ENCODE measurements at regions not wholly inside any gene's neighbourhood (a gene's known extent, or its start where the extent isn't known, plus 50 kb on each side); places are given as distances from the start of the nearest gene placed in this dataset.

DNA sequence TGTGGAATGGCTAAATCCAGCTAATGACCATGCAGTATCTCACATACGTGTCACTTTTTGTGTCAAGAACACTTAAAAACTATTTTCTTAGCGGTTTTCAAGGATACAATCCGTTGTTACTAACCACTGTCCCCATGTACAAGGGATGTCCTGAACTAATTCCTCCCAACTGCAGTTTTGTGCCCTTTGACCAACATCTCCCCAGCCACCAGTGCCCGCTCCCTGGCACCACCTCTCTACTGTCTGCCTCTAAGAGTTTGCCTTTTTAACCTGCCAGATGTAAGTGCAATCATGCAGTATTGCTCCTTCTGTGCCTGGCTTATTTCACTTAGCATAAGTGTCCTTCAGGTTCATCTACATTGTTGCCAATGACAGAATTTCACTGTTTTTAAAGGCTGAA lies 315.7 kb downstream of the TMEM121 start:
- DNase-seq (ENCODE audit: low read depth in 2 of 2), result no peak

DNA sequence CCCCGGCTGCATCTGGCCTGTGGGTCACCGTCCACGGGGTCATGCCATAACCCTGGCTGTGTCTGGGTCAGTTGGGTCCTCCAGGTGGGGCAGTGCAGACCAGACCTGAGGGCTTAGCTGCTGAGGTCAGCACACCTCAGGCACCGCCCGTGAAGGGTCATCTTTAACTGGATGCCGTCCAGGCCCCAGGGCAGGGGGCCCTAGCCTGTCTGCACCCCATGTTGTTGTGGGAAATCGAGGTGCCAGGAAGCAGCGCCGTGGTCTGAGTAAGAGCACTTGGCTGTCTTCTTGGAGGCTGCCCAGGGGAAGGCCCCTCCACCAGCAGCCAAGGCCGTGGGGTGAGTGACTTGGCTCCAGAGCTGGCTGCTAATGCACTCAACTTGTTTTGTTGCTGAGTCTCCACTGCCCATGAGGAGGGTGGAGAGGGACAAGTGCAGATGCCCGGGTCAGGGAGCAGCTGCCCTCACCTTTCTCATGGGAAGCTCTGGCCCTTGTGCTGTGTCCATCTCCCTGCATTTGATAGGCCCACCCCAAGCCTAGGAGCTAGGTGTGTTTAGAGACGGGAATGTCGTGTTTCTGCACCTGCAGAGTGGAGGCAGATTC lies 317.2 kb downstream of the TMEM121 start:
- DNase-seq (ENCODE audit: low read depth in 2 of 2), result no peak

DNA sequence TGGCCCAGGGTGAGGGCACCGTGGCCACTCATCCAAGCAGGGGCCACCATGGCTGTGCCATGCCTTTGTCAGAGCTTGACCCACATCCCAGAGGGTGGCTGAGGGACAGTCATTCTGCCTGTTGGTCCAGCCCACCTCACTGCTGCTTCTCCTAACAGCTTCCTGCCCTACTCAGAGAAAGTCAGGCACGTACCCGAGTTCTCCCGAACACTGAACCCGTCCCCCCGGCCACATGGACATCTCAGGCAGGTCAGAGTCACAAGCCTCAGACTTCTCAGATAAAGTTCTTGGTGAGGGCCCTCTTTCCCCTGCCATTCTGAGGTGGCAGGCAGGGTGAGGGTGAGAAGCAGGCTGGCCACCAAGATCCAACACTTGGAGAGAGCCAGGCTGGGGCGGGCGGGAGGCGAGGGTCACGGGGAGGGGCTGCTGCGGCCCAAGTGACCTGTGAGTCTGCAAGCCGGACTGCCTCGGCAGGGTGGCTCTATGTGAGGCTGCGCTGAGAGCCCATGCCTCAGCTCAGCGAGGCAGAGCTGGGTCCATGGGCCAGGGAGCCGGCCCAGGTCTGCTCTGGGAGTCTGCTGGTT lies 317.8 kb downstream of the TMEM121 start:
- no peak for DNase-seq (ENCODE audit: low read depth in 2 of 2)

DNA sequence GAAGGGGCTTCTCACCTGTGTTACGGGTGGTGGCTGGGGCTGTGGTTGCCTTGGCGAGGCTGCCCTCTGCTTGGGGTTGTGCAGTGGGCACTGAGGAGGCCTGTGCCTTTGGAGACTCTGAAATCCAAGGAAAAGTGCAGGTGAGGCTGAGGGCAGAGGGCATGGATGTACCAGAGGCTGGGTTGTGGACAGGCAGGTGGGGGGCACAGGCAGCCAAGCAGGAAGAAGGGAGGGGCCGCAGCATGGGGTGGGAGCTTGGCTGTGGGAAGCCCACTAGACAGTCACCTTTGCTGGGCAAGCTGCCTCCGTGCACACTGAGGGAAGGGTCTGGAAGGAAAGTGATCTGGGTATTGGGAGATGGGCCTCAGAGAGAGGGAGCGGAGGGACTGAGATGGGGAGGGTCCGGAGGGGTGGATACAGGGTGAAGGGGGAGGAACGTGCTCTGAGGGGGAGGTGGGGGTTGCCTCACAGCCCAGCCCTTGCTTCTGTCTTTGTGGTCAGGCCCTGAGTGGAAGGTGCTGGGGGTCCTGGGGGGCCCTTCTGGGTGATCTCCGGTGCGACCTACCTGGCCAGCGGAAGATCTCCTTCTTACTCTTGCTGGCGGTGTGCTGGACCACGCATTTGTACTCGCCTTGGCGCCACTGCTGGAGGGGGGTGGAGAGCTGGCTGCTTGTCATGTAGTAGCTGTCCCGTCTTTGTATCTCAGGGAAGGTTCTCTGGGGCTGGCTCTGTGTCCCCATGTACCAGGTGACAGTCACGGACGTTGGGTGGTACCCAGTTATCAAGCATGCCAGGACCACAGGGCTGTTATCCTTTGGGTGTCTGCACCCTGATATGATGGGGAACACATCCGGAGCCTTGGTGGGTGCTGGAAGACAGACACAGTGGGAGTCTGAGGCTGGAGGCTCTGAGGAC lies 318.7 kb downstream of the TMEM121 start:
- DNase-seq (ENCODE audit: low read depth in 2 of 2), result no peak

DNA sequence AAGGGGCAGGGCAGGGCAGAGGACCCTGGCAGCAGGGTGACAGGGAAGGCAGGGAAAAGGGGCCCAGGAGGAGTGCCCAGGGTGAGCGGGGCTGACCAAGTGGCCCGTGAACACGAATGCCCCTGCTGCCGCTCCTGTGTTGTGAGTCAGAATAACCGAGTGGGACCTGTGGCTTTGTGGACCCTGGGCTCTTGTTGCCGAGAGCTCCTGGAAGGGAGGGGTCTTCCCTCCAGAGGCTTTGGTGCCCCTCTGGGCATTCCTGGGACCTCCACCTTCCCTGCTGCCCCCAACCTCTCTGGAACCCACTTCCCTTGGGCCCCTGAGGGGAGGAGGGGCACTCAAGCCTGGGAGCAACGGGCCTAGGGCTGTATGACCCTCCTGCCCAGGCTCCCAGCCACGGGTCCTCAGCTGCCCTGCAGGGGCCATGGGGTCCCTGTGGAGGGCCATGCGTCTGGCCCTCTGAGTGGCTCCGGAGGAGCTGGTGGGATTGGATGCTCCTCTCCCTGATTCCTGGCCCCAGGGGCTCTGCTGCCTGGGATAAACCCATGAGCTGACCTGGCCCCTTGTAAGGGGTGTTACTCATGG lies 319.4 kb downstream of the TMEM121 start:
- no peak for DNase-seq (ENCODE audit: low read depth in 2 of 2)

DNA sequence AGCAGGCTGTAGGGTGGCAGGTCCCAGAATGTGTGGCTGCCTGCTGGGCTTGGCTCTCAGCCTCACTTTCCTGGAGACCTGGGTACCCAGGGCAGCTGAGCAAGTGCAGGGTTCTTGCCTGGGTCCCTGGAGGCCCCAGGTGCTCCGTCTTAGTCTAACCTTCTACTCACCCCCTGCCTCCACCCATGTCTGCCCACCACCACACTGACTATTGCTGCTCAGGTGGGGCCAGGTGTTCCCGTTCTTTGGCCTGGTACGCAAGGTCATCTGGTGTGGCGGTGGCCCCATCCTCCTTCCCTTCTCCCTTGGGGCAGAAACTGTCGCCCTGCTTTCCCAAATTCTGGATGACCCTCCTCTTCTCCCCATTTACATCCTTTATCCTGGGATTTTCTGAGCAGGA lies 319.9 kb downstream of the TMEM121 start:
- DNase-seq (ENCODE audit: low read depth in 2 of 2), result no peak

DNA sequence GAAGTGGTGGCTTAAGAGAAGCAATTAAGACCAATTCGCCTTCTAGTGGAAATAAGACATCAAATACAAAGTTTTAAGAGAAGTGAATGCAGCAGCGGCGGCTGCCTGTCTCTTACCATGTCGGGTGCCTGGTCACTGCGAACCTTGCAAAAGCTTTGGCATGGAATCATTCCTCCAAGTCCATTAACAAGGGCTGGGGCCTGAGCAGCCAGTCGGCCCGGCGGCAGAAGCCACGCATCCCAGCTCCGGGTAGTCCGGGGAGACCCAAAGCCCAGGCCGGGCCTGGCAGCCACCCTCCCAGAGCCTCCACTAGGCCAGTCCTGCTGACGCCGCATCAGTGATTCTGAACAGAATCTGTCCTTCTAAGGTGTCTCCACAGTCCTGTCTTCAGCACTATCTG lies 321.0 kb downstream of the TMEM121 start:
- DNase-seq (ENCODE audit: low read depth in 2 of 2), result no peak

DNA sequence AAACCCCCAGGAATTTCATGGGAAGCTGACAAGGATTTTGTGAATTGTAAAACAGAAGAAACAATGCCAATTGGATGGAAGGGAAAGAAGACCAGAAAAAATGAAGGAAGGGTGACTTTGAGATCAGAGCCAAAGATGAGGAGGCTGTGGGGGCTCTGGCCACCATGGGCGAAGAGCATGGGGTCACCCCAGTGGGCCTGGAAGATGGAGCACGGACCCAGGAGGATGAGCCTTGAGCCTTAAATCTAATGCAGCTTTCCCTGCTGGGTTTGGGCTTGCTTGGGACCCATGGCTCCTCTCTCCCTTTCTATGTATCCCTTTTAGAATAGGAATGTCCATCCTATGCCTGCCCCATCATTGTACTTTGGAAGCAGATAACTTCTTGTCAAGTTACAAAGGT lies 322.2 kb downstream of the TMEM121 start:
- no peak for DNase-seq (ENCODE audit: low read depth in 2 of 2)

DNA sequence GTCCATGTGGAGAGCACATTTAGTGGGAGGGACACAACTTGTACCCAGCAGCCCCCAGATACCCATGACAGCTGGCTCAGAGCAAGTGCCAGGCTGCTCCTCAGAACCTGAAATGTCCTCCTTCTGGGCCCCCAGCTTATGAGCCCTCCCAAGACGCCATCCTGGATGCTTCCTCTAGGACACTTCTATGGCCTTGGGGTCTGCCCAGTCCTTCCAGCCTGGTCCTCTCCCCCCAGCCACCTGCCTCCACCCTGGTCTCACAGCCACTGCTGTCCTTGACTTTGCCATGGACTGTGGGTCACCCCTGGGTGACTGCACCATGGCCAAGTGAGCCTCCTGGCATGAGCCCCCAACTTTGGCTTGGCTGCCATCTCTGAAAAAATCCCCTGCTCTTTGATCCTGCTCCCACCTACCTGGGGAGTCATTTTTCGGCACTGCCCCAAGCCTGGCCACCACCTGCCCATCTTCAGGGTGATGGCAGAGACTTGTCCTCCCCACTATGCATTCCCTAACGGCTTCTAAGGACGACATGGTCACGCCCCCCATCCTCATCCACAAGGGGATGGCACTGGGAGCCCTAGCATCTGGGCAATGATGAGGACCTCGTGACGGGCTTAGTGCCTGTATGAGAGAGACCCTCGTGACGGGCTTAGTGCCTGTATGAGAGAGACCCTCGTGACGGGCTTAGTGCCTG lies 323.7 kb downstream of the TMEM121 start:
- no peak for DNase-seq (ENCODE audit: low read depth in 2 of 2)

DNA sequence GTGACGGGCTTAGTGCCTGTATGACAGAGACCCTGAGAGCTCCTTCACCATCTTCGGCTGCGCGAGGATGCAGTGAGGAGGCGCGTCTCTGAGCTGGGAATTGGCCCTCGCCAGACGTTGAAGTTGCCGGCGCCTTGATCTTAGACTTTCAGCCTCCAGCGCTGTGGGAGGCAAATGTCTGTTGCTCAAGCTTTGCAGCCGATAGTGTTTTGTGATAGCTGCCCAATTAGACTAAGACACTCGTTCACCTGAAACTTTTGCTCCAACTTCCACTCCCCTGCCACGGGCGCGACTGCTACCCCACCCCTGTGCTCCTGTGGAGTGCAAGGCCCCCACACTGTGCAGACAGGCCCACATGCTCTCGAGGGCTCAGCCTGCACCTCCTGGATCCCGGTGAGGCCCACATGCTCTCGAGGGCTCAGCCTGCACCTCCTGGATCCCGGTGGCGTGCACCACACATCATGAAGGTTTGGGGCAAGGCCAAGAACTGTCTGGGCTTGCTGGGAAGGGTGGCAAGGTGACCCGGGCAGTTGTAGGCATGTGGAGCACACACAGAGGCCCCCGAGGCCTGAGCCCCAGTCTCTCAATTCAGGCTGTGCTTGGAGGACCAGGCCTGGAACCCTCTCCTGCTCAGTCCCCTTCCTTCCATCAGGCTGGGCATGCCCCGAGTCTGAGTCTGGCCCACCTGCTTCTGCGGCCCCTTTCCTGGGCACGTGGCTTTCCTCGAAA lies 324.6 kb downstream of the TMEM121 start:
- DNase-seq (ENCODE audit: low read depth in 2 of 2), result no peak

DNA sequence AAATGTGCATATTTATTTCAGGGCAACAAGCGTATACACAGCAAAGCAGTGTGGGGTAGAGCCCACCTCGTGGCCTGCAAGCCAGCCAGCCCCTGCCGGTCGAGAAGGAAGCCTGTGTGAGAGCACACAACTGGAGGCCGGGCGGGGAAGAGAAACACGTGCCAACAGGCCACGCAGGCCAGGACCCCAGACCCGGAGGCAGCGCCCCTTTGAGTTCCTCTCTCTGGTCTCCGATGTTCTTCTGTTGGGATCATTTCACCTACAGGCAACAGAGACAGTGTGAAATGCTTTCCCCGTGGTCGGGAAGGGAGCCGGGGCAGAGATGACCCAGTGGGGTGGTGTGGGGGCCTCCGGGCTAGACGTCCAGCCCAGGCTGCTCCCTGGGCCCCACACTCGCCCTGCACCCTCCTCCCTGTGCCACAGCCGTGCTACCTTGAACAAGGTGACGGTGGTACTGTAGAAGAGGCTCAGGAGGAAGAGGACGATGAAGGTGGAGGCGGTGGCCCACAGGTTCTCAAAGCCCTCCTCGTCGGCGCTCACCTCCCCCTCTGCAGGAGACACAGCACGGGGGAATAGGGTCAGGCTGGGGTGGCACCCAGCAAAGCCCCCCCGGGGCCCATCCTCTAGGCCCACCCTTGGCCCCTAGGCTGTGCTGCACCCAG lies 325.5 kb downstream of the TMEM121 start:
- DNase-seq (ENCODE audit: low read depth in 2 of 2), result no peak

DNA sequence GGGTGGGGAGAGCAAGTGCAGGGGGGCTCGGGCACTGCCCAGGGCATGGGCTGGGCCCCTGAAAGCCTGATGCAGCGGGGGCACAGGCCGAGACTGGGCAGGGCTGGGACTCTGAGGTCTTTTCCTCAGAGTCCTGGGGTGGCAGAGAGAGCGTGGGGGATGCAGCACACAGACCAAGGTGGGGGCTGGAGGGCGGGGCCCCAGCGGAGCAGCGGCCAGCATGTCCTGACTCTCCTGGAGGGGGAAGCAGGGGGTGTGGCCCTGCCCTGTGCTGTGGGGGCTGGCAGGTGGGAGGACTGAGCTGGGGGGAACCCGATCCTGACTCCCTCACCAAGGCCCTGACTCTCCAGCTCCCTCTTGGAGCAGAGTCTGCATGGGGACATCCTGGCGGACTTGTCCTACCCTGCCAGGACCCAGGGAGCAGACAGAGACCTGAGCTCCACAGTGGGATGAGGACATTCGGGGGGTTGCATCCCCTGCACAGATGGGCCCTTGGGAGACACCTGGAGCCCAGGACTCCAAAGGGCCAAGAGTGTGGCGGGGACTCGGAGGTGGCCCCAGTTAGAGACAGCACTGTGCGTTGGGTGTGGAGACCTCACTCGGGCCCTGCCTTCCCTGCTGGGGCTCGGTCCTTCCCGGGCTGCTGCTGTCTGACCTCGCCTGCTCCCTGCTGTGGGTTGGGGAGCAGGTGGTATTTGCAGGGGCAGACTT lies 326.1 kb downstream of the TMEM121 start:
- DNase-seq (ENCODE audit: low read depth in 2 of 2), result no peak

DNA sequence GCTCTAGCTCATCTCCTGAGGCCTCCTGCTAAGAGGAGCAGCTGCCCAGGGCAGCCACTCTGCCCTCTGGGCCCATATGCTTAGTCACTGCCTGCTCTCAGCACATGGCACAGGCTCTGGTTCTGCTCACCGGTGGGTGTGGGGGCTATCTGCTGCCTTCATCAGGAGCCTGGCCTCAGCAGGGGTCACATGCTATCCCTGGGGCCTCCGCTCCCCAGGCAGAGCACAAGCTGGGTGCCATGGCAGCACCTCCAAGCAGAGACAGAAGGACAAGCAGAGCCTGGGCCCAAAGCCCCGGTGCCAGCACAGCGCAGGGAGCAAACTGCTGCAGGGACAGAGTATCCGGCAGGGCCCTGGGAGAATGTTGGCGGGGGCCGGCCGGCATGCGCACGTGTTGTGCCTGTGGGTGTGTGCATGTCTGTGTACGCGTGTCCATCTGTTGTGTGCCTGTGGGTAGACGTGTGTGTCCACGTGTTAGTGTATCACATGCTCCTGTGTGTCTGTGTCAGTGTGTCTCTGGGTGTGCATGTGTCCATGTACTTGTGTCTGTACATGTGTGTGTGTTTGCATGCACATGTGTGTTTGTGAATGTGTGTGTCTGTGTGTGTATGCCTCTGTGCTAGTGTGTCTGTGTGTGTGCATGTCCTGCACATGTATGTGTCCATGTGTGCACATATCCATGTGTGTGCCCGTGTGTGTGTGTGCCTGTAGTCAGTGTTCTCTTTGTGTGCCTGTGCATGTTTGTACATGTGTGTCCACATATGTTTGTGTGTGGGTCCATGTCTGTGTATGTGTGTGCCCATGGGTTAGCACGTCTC lies 326.9 kb downstream of the TMEM121 start:
- no peak for DNase-seq (ENCODE audit: low read depth in 2 of 2)

DNA sequence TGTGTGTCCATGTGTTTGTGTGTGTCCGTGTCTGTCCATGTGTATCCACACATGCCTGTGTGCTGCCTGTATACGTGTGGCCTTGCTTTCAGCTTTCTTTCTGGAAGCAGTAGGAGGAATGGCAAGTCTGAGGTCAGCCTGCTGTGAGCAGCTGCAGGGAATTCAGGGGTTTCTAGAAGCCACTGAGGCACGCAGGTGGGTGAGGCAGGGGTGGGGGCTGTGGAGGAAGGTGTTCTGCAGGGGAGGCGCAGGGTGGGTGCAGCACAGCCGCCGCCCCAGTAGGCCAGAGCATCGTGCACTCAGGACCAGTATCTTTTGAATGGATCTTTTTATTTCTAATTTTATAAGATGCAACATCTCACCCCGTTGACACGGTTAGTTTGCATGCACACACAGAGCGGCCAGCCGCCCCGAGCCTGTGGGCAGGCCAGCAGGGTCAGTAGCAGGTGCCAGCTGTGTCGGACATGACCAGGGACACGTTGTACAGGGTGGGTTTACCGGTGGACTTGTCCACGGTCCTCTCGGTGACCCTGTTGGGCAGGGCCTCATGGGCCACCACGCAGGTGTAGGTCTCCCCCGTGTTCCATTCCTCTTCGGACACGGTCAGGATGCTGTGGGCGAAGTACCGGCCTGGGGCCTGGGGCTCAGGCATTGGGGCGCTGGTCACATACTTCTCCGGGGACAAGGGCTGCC lies 327.7 kb downstream of the TMEM121 start:
- DNase-seq (ENCODE audit: low read depth in 2 of 2), result no peak

DNA sequence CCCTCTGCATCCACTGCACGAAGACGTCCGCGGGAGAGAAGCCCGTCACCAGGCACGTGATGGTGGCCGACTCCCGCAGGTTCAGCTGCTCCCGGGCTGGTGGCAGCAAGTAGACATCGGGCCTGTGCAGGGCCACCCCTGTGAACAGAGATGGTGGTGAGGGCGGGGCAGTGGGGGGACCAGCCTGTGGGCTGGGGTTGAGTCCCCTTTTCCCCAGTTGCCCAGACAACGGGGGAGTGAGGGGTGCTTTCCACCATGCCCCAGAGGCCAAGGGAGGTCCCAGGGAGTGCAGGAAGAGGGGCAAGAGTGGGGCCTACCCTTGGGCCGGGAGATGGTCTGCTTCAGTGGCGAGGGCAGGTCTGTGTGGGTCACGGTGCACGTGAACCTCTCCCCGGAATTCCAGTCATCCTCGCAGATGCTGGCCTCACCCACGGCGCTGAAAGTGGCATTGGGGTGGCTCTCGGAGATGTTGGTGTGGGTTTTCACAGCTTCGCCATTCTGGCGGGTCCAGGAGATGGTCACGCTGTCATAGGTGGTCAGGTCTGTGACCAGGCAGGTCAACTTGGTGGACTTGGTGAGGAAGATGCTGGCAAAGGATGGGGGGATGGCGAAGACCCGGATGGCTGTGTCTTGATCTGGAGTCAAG lies 328.3 kb downstream of the TMEM121 start:
- DNase-seq (ENCODE audit: low read depth in 2 of 2), result no peak

DNA sequence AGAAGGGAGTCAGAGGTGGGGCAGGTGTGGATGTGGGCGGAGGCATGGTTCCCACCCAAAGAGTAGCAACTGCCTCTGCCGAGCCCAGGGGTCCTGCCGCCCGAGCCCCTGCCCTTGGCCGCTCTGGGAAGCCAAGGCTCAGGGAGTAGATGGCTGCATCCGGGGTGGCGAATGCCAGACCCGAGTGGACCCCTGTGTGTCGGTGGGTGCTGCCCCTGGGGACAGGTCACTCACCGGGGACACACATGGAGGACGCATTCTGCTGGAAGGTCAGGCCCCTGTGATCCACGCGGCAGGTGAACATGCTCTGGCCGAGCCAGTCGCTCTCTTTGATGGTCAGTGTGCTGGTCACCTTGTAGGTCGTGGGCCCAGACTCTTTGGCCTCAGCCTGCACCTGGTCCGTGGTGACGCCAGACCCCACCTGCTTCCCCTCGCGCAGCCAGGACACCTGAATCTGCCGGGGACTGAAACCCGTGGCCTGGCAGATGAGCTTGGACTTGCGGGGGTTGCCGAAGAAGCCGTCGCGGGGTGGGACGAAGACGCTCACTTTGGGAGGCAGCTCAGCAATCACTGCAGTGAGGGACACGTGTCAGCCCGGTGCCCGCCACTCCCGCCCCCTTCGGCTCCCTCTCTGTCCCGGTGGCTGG lies 329.0 kb downstream of the TMEM121 start:
- DNase-seq (ENCODE audit: low read depth in 2 of 2), result no peak

DNA sequence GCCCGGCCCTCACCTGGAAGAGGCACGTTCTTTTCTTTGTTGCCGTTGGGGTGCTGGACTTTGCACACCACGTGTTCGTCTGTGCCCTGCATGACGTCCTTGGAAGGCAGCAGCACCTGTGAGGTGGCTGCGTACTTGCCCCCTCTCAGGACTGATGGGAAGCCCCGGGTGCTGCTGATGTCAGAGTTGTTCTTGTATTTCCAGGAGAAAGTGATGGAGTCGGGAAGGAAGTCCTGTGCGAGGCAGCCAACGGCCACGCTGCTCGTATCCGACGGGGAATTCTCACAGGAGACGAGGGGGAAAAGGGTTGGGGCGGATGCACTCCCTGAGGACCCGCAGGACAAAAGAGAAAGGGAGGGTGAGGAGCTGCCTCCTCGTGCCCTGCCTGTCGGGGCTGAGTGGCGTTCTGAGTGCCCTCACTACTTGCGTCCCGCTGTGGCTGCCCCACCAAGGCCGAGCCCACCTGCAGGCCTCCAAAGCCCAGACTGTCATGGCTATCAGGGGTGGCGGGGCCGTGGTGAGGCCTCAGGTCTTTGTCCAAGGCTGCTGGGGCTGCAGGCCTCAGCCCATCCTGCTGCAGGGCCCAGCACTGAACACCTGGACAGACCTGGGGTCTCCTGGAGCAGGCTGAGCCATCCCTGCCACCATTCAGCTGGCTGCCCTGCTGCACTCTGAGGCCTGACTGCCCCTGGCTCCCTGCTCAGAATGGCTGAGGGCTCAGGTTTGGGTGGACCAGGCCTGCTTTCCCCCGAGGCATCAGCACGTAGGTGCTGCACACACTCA lies 329.7 kb downstream of the TMEM121 start:
- no peak for DNase-seq (ENCODE audit: low read depth in 2 of 2)
